HEK293T (cell line): ENCODE measurements at regions not wholly inside any gene's neighbourhood (a gene's known extent, or its start where the extent isn't known, plus 50 kb on each side); places are given as distances from the start of the nearest gene placed in this dataset.

Experiments
- ARNT ChIP-seq: fragments of 450-650 bp; IDR thresholded peaks from 2 replicates; pipeline ENCODE4 v1.6.1; 2017; ENCODE audit warnings: mild to moderate bottlenecking
- SP1 ChIP-seq: fragments of 450-650 bp; IDR thresholded peaks from 2 replicates; pipeline ENCODE4 v1.6.1; 2017

DNA sequence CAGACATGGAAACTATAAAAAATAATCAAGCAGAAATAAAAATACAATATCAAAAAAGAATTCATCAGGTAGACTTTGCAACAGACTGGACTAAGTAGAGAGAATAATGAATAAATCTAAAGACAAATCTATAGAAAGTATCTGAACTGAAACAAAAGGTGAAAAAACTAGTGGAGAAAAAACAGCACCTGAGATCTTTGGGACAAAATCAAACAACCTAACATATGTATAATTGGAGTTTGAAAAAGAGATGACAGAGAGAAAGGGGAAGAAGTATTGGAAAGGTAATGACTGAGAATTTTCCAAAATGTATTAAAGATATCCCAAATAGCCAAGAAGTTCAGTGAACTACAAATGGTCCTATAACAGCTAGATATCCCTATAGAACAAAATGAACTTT lies 245.4 kb downstream of the IPO8 start:
- TF ChIP-seq ARNT (no peak), SP1 (no peak)
